Astrocyte (in vitro differentiated cells and primary cell): ENCODE measurements at regions not wholly inside any gene's neighbourhood (a gene's known extent, or its start where the extent isn't known, plus 50 kb on each side); places are given as distances from the start of the nearest gene placed in this dataset.
"Not testable (repeated sequence)": the region's sequence is repeated elsewhere in the genome, so short reads cannot be mapped to it uniquely, and the experiment has no call there.

Source experiments
- DNase-seq: peaks from one replicate; pipeline ENCODE4 v3.0.0-alpha.2; 2010; ENCODE audit warnings: low read depth
- FAIRE-seq: peaks from 2 replicates; lab custom pipeline; 2011; peaks lifted over from hg19 to GRCh38; lab: Jason Lieb, UNC
- H2AFZ ChIP-seq: 2 replicates; pipeline ENCODE4 v1.6.0; 2012; ENCODE audit warnings: low read depth, low read length, inconsistent platforms
- H3K27ac ChIP-seq: 2 replicates; pipeline ENCODE4 v1.5.1; 2011; ENCODE audit warnings: low read depth, low read length, inconsistent platforms
- H3K27me3 ChIP-seq: 2 replicates; pipeline ENCODE4 v1.6.0; 2011; ENCODE audit warnings: low read length, inconsistent platforms; ENCODE audit not compliant: insufficient read depth
- H3K36me3 ChIP-seq: 2 replicates; pipeline ENCODE4 v1.5.1; 2011; ENCODE audit warnings: low read length, inconsistent platforms; ENCODE audit not compliant: insufficient read depth
- H3K4me1 ChIP-seq: 2 replicates; pipeline ENCODE4 v1.5.1; 2011; ENCODE audit warnings: low read length, inconsistent platforms; ENCODE audit not compliant: insufficient read depth
- H3K4me2 ChIP-seq: 2 replicates; pipeline ENCODE4 v1.6.0; 2012; ENCODE audit warnings: low read length, inconsistent platforms
- H3K4me3 ChIP-seq: 2 replicates; pipeline ENCODE4 v1.5.1; 2011; ENCODE audit warnings: low read depth, mild to moderate bottlenecking, low read length, inconsistent platforms; ENCODE audit not compliant: insufficient read depth
- H3K79me2 ChIP-seq: 2 replicates; pipeline ENCODE4 v1.6.0; 2012; ENCODE audit warnings: mild to moderate bottlenecking, low read length, inconsistent platforms; ENCODE audit not compliant: insufficient read depth
- H3K9ac ChIP-seq: 2 replicates; pipeline ENCODE4 v1.6.0; 2012; ENCODE audit warnings: mild to moderate bottlenecking, low read length, inconsistent platforms
- H3K9me3 ChIP-seq: 2 replicates; pipeline ENCODE4 v1.5.1; 2012; ENCODE audit warnings: low read depth, mild to moderate bottlenecking, low read length, inconsistent platforms; ENCODE audit not compliant: insufficient read depth
- H4K20me1 ChIP-seq: 2 replicates; pipeline ENCODE4 v1.6.0; 2012; ENCODE audit warnings: low read length, inconsistent platforms; ENCODE audit not compliant: insufficient read depth
- H3K27ac Mint-ChIP-seq: one replicate; pipeline ENCODE4 v1.8.0; 2021; ENCODE audit warnings: mild to moderate bottlenecking, mixed read lengths; ENCODE audit not compliant: unreplicated experiment
- H3K27me3 Mint-ChIP-seq: one replicate; pipeline ENCODE4 v1.8.0; 2021; ENCODE audit warnings: low read depth, mixed read lengths; ENCODE audit not compliant: unreplicated experiment
- H3K36me3 Mint-ChIP-seq: one replicate; pipeline ENCODE4 v1.8.0; 2021; ENCODE audit warnings: low read depth, mixed read lengths; ENCODE audit not compliant: unreplicated experiment
- H3K4me1 Mint-ChIP-seq: one replicate; pipeline ENCODE4 v1.8.0; 2021; ENCODE audit warnings: low read depth, mixed read lengths; ENCODE audit not compliant: unreplicated experiment
- H3K4me3 Mint-ChIP-seq: one replicate; pipeline ENCODE4 v1.8.0; 2021; ENCODE audit warnings: mild to moderate bottlenecking, moderate library complexity, mixed read lengths; ENCODE audit not compliant: unreplicated experiment
- H3K9me3 Mint-ChIP-seq: one replicate; pipeline ENCODE4 v1.8.0; 2021; ENCODE audit warnings: mild to moderate bottlenecking, mixed read lengths; ENCODE audit not compliant: unreplicated experiment
- EZH2 ChIP-seq: IDR thresholded peaks from 2 replicates; pipeline ENCODE4 v1.6.1; 2012; ENCODE audit warnings: mild to moderate bottlenecking, low read length, inconsistent platforms; ENCODE audit not compliant: insufficient read depth
- TF ChIP-seq, protein P1 (sequence below): IDR thresholded peaks from 2 replicates; pipeline ENCODE4 v1.5.1; 2011; ENCODE audit warnings: low read depth, mild to moderate bottlenecking, inconsistent platforms, low read length, moderate library complexity; ENCODE audit not compliant: insufficient read depth

DNA sequence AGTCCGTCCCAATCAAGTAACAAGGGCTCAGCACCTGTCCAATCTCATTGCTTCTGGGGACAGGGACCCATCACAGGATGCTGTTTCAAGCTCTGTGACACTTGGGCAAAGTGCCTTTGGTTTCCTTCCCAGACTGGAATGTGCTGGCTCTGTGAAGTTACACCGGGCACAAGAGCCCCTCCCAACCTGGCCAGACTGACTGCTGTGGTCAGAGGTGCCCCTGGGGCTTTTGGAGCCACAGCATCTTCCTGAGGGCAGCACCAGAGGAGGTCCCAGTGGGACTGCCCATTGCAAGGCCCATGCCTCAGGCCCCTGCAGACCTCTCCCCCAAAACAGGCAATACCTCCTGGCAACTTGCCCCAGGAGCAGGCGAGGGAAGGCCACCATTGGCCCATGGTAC lies 155.2 kb upstream of the GRK3 start:
- Mint-ChIP-seq H3K27ac (no peak overlapping the region), H3K27me3 (peaks cover 33% of the 10 kb centered on the region), H3K4me3 (no peak overlapping the region), H3K9me3 (peaks cover 16% of the 10 kb centered on the region), H3K4me1 (peaks cover 3% of the 10 kb centered on the region), H3K36me3 (peaks cover 2% of the 10 kb centered on the region)
- Histone ChIP-seq H4K20me1 (peaks cover 4% of the 10 kb centered on the region), H3K27me3 (no peaks in the 10 kb centered on the region), H3K79me2 (no peaks in the 10 kb centered on the region), H3K9me3 (peaks cover 3% of the 10 kb centered on the region), H3K9ac (no peak overlapping the region), H3K36me3 (no peaks in the 10 kb centered on the region), H3K4me3 (no peak overlapping the region), H3K27ac (no peak overlapping the region), H2AFZ (no peak overlapping the region), H3K4me1 (peaks cover 4% of the 10 kb centered on the region), H3K4me2 (no peak overlapping the region)
- FAIRE-seq: no peak
- TF ChIP-seq, protein P1, sequence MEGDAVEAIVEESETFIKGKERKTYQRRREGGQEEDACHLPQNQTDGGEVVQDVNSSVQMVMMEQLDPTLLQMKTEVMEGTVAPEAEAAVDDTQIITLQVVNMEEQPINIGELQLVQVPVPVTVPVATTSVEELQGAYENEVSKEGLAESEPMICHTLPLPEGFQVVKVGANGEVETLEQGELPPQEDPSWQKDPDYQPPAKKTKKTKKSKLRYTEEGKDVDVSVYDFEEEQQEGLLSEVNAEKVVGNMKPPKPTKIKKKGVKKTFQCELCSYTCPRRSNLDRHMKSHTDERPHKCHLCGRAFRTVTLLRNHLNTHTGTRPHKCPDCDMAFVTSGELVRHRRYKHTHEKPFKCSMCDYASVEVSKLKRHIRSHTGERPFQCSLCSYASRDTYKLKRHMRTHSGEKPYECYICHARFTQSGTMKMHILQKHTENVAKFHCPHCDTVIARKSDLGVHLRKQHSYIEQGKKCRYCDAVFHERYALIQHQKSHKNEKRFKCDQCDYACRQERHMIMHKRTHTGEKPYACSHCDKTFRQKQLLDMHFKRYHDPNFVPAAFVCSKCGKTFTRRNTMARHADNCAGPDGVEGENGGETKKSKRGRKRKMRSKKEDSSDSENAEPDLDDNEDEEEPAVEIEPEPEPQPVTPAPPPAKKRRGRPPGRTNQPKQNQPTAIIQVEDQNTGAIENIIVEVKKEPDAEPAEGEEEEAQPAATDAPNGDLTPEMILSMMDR: no peak
- DNase-seq: no peak

DNA sequence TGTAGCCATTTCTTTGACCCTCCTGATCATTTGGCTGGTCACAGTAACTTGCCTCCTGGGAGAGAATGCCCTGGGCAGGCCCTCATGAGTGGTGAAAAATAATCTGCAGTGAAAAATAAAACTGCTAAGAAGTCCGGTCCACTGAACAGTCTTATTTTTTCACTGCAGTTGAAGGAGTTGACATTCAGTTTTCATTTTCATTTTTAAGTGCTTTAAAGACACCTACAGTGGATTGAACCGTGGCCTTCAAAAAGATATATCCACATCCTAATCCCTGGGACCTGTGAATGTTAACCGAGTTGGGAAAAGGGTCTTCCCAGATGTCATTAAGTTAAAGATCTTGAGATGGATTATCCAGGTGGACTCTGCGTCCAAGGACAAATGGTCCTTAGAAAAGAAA lies 153.6 kb upstream of the GRK3 start:
- no peak overlapping the region for H3K4me3 Mint-ChIP-seq
- H3K36me3 ChIP-seq: no peaks in the 10 kb centered on the region
- H3K27me3 ChIP-seq: peaks cover 4% of the 10 kb centered on the region
- peaks cover 3% of the 10 kb centered on the region for H3K4me1 Mint-ChIP-seq
- FAIRE-seq: no peak
- no peaks in the 10 kb centered on the region for H4K20me1 ChIP-seq
- no peak overlapping the region for H3K4me2 ChIP-seq
- no peak overlapping the region for H3K4me3 ChIP-seq
- H3K9me3 ChIP-seq: peaks cover 3% of the 10 kb centered on the region
- no peaks in the 10 kb centered on the region for H3K4me1 ChIP-seq
- TF ChIP-seq, protein P1: no peak
- TF ChIP-seq EZH2: no peak
- peaks cover 46% of the 10 kb centered on the region for H3K27me3 Mint-ChIP-seq
- DNase-seq: no peak
- H3K79me2 ChIP-seq: no peaks in the 10 kb centered on the region
- no peak overlapping the region for H3K9ac ChIP-seq
- peaks cover 2% of the 10 kb centered on the region for H3K36me3 Mint-ChIP-seq
- no peak overlapping the region for H2AFZ ChIP-seq
- peak overlapping the region; percentile 44 for H3K27ac Mint-ChIP-seq
- H3K27ac ChIP-seq: no peak overlapping the region
- H3K9me3 Mint-ChIP-seq: peaks cover 23% of the 10 kb centered on the region

DNA sequence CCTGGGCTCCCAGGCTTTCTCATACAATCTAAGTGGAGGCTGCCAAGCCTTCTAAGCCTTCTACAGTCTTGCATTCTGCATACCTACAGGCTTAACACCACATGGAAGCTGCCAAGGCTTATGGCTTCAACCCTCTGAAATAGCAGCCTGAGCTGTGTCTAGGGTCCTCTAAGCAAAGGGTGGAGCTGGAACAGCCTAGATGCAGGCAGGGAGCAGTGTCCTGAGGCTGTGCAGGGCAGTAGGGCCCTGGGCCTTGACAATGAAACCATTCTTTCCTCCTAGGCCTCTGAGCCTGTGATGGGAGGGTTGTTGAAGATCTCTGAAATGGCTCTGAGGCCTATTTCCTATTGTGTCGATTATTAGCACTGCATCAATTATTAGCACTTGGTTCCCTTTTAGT lies 150.9 kb upstream of the GRK3 start:
- Histone ChIP-seq H3K27me3 (peaks cover 16% of the 10 kb centered on the region), H2AFZ (no peak overlapping the region), H3K9ac (no peak overlapping the region), H3K4me1 (no peaks in the 10 kb centered on the region), H3K36me3 (no peaks in the 10 kb centered on the region), H4K20me1 (no peaks in the 10 kb centered on the region), H3K4me2 (no peak overlapping the region), H3K27ac (no peak overlapping the region), H3K9me3 (peaks cover 3% of the 10 kb centered on the region), H3K79me2 (no peaks in the 10 kb centered on the region), H3K4me3 (no peak overlapping the region)
- Mint-ChIP-seq H3K4me1 (no peaks in the 10 kb centered on the region), H3K9me3 (peaks cover 23% of the 10 kb centered on the region), H3K36me3 (peaks cover 2% of the 10 kb centered on the region), H3K27me3 (peaks cover 51% of the 10 kb centered on the region), H3K27ac (no peak overlapping the region), H3K4me3 (no peak overlapping the region)
- DNase-seq (no peak), FAIRE-seq (no peak)
- no peak for TF ChIP-seq EZH2
- TF ChIP-seq, protein P1: no peak

DNA sequence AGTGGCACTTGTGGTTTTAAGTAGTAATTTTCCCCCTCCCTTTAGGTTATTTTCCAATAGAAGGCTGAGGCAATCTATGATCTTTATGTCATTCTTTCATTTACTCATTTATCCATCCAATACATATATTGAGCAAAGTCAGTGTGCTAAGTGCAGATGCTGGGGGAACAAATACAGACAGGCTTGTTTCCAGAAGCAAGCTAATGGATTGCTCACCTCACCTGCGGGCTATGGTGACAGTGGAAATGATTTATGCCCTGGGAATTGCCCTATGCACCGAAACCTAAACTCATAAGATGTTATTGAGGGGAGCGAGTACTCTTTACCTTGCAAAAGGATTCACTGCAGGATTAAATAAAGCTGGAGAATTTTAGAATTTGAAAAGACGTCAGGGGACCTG lies 148.7 kb upstream of the GRK3 start:
- not testable (repeated sequence) for H3K4me3 Mint-ChIP-seq, H3K36me3 ChIP-seq, H3K4me1 ChIP-seq, H3K9me3 ChIP-seq, H3K79me2 ChIP-seq, DNase-seq, FAIRE-seq, H3K36me3 Mint-ChIP-seq, H3K27ac Mint-ChIP-seq, H4K20me1 ChIP-seq, H3K4me2 ChIP-seq, H3K4me3 ChIP-seq, H2AFZ ChIP-seq, H3K9ac ChIP-seq, H3K27ac ChIP-seq, H3K4me1 Mint-ChIP-seq
- peaks cover 34% of the 10 kb centered on the region for H3K27me3 ChIP-seq
- Mint-ChIP-seq H3K27me3 (peaks cover 62% of the 10 kb centered on the region), H3K9me3 (peaks cover 21% of the 10 kb centered on the region)
